ENCODE measurements at regions not wholly inside any gene's neighbourhood (a gene's known extent, or its start where the extent isn't known, plus 50 kb on each side); places are given as distances from the start of the nearest gene placed in this dataset.
A peak's percentile ranks its signal among the peaks of the same experiment; 100 is the strongest.
"Not testable (repeated sequence)": the region's sequence is repeated elsewhere in the genome, so short reads cannot be mapped to it uniquely, and the experiment has no call there.

DNA sequence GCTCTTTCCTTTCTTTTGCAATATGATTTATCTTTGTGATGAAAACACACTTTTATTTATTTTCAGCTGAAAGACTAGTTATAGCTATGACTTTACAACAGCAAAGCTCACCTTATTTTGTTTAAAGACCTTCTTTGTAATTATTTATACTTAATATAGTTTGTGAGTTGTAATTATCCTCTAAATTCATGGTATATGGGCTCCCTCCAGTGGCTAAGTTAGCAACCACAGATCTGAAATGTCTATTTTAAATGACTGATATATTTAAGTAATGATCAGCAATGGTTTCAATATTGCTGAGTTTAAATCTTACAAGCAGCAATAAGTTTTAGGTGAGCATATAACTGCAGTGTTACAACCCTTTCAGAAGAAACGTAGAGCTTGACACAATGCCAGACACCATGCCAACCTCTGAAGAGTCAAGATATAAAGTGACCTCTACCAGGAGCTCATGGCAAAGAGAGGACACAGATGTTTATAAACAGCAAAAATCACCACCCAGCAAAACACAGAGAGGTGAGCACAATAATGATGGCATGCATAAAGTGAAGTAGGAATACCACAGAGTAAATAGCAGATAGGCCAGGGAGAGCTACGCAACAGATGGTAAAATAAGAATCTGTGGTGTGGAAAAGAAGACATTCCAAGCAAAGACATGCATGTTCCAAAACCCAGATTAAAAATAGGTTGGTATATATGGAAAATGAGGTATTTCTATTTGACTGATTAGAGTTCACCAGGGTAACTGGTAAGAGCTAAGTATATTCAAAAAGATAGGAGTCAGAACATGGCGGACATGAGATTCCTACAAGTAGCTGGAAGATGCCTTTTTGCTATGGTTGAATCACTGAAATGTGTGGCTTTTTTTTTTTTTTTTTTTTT lies 143.7 kb upstream of the ZNF385D start:
- DNase-seq (ENCODE audit: low spot score) = no peak

DNA sequence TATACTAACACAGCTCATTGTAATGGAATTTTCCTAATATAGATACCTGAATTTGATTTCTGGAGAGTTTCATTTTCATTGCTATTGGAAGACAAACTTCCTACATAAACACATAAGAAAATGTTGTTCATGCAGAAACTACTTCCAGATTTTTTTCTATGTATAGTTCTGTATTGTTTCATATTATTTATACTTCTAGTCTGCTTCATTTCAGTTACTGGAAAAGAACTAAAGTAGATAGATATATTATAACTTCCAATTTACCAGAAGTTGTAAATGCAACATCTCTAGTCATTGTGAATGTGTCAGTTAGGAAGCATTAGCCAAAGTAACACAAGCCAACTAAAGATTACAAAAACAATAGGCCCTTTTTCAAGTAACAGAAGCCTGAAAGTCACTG lies 147.3 kb upstream of the ZNF385D start:
- no peak for DNase-seq (ENCODE audit: low spot score)

DNA sequence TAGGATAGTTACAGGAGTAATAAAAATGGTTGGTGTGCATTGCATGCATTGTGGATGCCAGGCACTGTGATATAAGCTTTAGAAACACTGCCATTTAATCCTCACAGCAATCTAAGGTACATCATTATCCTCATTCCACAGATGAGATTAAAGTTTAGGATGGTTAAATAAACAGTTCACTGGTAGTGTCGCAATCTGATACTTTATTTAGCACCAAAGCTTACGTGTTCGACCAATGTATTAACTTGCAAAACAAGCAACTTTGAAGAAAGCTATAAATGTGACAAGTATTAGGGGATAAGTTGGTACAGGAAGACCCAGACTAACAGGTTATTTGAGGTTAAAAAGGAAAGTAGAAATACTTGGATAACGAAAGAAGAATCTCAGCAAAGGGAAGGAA lies 150.5 kb upstream of the ZNF385D start:
- no peak for DNase-seq (ENCODE audit: low spot score)

DNA sequence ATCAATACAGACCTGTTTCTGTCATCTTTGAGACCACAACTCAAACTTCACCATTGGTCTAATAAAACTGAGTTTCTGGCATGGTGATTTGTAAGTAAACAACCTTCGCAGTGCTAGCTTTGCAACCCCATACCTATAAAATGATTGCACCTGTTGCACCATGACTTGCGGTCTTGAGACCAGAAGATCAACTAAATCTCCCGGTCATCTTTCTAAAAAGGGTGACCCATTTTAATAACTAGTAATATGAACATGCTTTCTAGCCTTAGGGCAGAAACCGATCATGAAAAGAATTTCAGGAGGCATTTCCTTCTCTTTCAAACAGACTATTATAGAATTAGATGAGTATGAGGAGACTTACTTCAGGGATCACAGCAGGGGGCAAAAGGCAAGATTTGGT lies 151.9 kb upstream of the ZNF385D start:
- DNase-seq (ENCODE audit: low spot score) = no peak

DNA sequence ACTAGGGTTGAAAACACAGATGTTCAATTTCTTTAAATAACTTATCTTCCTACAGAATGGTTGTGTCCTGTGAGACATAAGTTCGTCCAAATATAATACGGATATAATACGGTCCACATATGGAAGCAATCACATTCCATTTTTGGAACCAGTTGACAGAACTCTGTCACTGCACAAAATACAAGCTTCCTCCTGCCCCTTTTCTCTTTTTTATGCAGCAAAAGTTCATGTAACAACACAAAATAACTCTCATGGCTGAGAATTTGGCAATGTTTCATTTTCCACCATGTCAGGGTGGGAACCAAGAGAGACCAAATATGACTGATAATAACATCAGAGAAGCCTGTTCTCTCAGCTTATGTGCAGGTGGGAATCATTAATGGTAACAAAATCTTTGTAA lies 158.1 kb upstream of the ZNF385D start:
- DNase-seq (ENCODE audit: low spot score) = no peak

DNA sequence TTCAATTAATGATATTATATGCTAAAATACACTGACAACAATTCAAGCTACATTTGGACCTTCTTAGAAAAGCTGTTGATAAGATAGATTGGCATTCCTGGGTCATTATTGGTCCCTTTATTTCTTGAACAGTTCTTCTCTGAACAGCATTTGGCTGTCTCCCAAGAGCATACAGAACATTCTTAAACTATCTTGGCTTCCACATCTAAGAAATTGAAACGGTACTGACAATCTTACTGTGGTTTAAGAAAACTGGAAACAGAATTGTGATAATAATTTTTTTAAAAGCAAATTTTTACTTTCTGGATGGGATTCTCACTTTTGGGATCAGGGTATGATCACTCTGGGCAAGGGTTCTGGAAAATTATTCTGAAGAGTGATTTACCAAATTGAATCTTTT lies 161.7 kb upstream of the ZNF385D start:
- no peak for DNase-seq (ENCODE audit: low spot score)

DNA sequence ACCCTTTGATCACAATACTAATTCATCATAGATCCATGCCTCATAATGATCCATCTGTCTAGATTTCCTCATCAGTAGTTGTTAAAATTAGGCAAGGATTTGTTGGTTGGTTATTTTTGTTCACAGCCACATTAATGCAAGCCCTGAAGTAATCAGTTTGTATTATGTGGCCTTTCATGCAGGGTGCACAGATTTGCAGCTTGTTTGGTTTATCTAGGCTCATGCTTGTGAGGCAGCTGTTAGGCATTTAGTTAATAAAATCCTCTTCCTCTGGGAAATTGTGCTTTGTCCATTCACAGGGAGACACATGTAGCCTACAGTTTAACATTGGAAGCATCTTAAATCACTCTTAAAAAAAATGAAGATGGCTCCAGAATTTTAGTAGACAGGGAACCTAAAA lies 162.8 kb upstream of the ZNF385D start:
- DNase-seq (ENCODE audit: low spot score) = peak; percentile 55

DNA sequence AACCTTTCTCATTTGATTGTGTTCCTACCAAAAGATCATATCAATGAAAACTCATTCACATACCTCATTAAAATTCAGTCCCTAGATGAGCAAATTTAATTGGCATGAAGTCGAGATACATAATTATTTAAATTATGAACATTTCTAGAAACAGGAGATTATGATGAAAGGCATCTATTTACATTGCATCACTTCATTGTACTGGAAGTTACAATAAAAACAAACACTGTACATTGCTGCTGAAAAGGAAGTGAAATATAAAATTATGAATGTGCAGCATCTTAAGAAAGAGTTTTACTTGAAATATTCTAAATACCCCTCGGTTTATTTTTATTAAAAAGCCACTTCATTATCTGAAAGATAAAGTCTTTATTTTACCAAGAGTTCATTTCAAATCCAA lies 163.4 kb upstream of the ZNF385D start:
- DNase-seq (ENCODE audit: low spot score) = no peak

DNA sequence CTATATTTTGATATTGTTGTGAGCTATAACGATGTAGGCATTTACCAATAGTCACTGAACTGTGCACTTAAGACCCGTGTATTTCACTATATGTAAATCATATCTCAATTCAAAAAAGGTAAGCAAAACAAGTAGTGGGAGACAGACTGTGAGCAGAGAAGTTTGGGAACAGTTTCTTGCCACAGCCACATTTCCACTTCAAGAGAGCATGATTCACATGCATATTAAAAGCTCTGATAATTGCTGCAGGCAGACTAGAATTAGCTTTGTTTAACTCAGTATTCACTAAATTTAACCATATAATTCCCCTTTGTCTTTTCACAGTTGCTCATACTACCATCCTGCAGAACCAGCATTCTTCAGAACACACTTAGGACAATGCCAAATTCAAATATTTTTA lies 168.4 kb upstream of the ZNF385D start:
- no peak for DNase-seq (ENCODE audit: low spot score)

DNA sequence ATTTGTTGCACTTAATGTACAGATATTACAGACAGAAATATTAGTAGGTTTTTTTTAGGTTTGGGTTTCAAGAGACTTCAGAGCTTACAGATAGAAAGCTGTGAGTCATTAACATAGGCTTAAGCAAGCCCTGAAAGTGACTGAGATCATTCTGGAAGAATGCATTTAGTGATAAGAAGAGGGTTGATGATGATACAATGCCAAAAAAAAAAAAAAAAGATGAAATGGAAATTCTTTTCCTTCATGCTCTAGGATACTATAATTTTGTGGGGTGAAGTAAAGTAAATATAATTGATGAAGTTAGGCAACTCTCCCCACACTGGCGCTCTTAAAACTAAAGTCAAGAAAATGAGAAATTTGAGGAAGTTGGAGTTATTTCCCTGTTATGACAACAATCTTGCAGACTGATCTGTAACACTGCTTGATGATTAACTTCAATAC lies 169.4 kb upstream of the ZNF385D start:
- no peak for DNase-seq (ENCODE audit: low spot score)

DNA sequence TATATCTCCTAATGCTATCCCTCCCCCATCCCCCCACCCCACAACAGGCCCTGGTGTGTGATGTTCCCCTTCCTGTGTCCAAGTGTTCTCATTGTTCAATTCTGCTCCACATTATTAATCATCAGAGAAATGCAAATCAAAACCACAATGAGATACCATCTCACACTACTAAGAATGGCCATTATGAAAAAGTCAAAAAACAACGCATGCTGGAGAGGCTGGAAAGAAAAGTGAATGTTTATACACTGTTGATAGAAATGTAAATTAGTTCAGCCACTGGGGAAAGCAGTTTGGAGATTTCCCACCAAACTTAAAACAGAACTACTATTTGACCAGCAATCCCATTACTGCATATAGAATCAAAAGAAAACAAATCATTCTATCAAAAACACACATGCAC lies 172.1 kb upstream of the ZNF385D start:
- not testable (repeated sequence) for DNase-seq (ENCODE audit: low spot score)

DNA sequence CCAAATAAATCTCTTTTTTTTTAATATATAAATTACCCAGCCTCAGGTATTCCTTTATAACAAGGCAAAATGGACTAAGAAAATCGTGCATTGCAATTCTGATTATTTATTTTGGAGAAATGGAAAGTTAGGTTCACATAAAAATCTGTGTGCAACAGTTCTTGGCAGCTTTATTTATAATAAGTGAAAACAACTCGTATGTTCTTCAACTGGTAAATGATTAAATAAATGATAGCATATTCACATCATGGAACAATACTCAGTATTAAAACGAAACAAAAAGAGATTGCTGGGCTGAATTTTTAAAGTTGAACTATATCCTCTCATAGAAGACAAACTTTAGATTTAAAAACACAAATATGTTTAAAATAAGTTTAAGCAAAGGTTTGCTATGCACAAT lies 176.3 kb upstream of the ZNF385D start:
- no peak for DNase-seq (ENCODE audit: low spot score)

DNA sequence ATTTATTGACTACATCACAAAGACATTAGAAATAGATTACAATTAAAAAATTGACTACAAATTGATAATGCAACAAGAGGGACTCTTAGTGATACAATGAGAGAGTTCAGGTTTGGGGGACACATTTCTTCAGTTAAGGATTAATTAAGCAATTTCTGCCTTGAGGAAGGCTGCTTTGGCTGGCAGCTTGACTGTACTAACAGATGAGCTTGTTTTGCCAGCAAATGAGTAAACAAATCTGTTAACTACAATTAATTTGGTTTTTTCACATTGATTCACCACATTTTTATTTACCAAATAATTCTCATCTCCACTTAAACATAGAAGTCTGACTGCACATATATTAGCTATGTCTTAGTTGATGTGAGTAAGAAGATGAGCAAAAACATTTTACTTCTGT lies 183.6 kb upstream of the ZNF385D start:
- DNase-seq (ENCODE audit: low spot score) = no peak

DNA sequence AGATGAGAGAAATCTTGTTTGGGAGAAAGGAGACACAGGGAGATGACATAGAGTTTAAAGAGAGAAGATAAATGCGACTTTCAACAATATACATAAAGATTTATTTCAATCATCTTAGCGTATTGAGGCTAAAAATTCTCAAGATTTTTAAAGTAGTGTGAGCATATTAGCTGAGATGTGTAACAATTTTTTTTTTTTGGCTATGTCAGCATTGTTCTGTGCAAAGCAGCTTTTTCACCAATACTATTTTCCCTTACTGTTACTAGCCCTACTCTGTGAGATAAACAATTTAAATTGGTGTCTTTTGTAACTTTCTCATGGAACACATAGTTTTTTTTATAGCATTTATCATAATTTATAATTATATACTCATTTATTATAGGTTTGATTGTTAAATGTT lies 185.2 kb upstream of the ZNF385D start:
- DNase-seq (ENCODE audit: low spot score) = no peak

DNA sequence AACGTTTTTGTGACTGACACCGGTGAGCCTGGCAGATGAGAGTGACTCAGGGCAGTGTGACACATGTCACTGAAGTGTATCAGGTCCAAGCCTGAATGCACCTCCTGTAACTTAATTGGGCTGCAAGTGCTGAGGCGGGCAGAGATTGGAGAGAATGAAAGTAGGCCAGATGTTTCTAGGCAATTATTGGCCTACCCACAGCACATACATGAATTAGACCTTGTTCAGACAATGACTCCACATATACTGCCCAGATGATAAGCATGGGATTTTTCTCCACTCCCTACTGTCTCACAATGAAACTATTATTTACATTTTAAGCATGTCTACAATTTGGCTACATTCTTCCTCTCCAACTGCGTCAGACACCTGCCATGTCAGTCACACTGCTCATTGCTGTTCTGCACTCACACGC lies 187.3 kb upstream of the ZNF385D start:
- no peak for DNase-seq (ENCODE audit: low spot score)

DNA sequence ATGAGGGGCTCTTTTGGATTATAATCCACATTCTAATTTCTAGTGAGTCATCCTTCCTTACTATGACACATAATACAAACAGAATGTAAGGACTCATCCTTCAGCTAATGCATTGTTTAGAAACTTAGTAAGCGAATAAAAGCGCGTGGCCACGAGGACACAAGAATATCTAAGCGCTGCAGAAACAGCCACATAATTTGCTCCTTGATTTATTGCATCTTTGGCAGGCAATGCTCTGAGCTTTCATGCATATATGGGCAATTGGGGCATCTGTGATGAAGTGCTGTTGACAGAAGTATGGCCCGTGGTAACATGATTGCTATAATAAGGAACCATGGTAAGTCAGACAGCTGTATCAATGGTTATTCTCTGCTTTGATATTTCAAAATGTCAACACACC lies 191.3 kb upstream of the ZNF385D start:
- DNase-seq (ENCODE audit: low spot score) = no peak

DNA sequence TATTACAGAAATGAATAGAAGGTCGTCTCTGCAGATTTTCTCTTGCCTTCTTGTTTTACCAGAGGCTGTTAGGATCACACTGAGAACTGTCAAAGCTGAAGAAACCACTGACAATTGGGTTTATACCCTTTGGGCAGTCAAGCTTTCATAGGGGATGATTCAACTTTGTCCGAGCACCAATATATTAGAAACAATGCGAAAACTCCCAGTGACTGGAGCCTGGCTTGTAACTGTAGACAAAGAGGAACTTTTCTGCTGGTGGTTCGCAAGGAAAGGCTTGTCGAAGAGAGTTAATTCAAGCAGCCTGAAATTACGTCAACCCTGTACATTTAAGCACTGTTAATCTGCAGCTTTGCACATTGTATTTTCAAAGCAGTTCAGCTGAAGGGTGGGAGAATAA lies 193.2 kb upstream of the ZNF385D start:
- DNase-seq (ENCODE audit: low spot score) = peak; percentile 45

DNA sequence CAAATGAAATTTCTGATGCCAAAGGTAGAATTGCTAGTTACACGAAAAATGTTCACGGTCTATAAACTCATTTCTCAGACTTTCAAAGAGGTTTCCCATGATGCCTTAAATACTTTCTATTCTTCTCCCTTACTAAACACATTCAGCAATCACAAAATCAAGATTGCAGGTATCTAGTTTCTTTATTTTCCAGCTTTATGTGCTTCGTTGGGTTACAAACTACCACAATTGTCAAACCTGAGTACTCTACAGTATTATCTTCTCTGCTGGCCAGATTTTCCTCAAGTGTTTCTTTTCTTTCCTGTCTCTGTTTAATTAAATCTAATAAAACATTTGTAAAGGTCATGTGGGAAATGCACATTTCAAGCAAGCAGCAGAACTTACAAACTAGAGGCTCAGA lies 201.8 kb upstream of the ZNF385D start:
- no peak for DNase-seq (ENCODE audit: low spot score)

DNA sequence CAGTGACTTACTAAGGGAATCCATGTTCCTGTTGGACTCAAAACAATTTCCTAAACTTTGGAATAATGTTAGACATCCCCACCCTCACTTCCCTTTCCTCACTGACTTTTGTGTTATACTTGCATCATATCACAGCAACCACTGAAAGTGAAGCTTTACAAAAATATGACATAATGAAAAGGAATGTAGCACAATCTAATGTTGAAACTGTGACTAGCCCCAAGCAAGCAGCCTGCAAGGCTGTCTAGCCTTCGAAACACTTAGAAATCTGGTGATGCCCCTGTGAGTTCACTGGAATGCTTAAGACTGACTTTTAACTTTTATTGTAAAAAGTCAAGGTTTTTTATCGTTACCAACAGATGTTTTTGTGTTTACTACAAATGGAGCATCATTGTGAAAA lies 203.7 kb upstream of the ZNF385D start:
- no peak for DNase-seq (ENCODE audit: low spot score)

DNA sequence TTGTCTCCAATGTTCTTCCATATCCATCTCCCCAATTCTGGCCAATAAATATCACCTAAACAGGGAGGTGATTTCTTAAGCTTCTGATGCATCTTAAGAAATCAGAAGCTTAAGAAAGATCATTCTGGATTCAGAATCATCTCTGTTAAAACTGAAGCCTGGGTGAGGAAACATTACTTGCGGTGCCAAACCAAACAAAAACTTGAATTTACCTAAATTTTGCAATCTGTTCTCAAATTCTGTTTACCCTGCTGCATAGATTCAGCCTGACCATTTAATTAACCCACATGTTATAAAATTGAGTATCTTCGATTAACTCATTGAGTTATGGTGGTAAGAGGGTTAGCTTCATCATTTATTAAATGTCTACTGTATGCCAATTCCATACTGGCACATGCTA lies 204.4 kb upstream of the ZNF385D start:
- no peak for DNase-seq (ENCODE audit: low spot score)

DNA sequence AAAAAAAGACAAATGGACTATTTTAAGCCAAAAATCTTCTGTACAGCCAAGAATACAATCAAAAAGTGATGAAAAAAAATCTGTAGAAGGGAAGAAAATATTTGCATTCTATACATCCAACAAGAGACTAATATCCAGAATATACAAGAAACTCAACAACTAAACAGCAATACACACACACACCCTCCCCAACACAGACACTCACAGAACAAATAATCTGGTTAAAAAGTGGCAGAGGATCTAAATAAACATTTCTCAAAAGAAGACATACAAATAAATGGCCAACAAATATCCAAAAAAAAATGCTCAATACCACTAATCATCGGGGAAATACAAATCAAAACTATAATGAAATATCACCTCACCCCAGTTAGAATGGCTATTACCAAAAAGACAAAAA lies 209.0 kb upstream of the ZNF385D start:
- no peak for DNase-seq (ENCODE audit: low spot score)

DNA sequence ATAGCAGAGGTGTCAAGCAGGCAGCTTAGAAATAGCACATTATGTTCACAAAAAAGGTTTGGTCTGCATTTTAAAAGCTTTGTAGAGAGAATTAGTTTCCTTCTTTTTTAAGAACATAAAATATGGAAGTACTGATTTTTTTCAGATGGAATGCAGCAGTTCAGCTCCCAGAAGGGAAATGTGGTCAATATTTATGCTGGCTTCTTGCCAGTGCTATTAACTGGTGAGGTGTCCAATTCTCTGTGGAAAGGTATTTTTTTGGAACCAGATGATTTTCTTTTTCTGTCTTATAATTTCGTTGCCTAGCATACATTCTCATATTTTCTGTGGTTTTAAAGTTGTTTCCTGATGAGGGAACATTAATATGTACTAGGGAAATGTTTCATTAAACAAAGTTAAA lies 211.4 kb upstream of the ZNF385D start:
- no peak for DNase-seq (ENCODE audit: low spot score)

DNA sequence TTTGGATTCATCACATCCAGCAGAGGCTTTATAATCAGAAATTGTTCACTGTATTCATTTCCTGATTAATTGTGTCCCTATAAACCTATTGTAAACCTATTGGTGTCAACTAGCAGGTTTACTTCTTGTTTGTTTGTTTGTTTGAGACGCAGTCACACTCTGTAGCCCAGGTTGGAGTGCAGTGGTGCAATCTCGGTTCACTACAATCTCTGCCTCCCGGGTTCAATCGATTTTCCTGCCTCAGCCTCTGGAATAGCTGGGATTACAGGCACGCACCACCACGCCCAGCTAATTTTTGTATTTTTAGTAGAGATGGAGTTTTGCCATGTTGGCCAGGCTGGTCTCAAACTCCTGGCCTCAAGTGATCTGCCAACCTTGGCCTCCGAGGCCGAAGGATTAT lies 215.4 kb upstream of the ZNF385D start:
- DNase-seq (ENCODE audit: low spot score) = not testable (repeated sequence)

DNA sequence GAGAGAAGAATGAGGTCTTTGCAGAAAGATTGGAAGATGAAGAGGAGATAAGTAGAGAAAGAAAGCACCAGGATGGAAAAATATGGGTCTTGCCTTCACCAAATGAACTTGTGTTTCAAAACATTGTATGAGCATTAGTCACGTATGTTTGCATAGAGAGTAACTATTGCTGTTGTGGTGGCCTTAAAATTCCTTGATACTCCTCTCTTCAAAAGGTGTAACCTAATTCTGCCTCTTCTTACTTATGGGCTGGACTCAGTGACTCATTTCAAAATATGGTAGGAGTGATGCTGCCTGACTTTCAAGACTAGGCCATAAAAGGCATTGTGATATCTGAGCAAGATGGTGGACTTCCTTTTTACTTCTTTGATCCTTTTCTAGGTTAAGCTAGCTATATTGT lies 228.7 kb upstream of the ZNF385D start:
- no peak for DNase-seq (ENCODE audit: low spot score)
